Stomach (tissue), 4 donors: ENCODE measurements at regions not wholly inside any gene's neighbourhood (a gene's known extent, or its start where the extent isn't known, plus 50 kb on each side); places are given as distances from the start of the nearest gene placed in this dataset.

Experiments
- CTCF ChIP-seq, 7 experiments: fragments of 450-650 bp in 4 of 7; fragments of 200-600 bp in 3 of 7; sonication (generic) in 3 of 7; IDR thresholded peaks; one replicate each; pipeline ENCODE4 v1.5.1; 2016 to 2019; ENCODE audit warnings: antibody characterized with exemption in 7 of 7, control low read depth in 2 of 7, mild to moderate bottlenecking in 1 of 7
- POLR2A ChIP-seq, 4 donors: fragments of 450-650 bp; IDR thresholded peaks; one replicate each; pipeline ENCODE4 v1.6.1; 2016; ENCODE audit warnings: antibody characterized with exemption in 4 of 4, control low read depth in 2 of 4, mild to moderate bottlenecking in 1 of 4, moderate library complexity in 1 of 4
- POLR2AphosphoS5 ChIP-seq, 3 donors: sonication (generic); formaldehyde crosslinking; IDR thresholded peaks; one replicate each; pipeline ENCODE4 v1.6.1; 2016; ENCODE audit warnings: antibody characterized with exemption in 3 of 3

- no peak for TF ChIP-seq CTCF (IDR thresholded peaks at IDR 0.05)
- TF ChIP-seq POLR2AphosphoS5 (IDR thresholded peaks at IDR 0.05) = no peak
- TF ChIP-seq POLR2A (IDR thresholded peaks at IDR 0.05) = no peak
Observed at GRCh38 chr20:43243672-43244269, 54.1 kb upstream of the PTPRT start.
